ENCODE measurements at regions not wholly inside any gene's neighbourhood (a gene's known extent, or its start where the extent isn't known, plus 50 kb on each side); places are given as distances from the start of the nearest gene placed in this dataset.

DNA sequence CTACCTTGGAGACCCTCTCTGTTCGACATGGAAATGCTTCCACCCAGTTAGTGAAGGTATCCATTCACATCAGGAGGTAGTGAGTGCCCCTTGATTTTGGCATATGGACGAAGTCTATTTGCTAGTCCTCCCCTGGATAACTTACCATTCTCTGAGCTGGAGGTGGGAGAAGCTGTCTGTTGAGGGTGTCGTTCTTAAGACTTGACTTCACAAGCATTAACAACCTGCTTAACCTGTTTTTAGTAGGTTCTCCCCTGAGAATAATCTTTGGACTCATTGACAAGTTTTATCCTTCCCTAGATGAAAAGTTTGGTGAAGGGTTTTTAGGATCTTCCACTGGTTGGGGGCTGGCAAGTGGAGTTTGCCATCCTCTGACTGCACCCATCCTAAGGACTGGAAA lies 1053.8 kb upstream of the CNTN5 start:
- TF ChIP-seq, protein P1, sequence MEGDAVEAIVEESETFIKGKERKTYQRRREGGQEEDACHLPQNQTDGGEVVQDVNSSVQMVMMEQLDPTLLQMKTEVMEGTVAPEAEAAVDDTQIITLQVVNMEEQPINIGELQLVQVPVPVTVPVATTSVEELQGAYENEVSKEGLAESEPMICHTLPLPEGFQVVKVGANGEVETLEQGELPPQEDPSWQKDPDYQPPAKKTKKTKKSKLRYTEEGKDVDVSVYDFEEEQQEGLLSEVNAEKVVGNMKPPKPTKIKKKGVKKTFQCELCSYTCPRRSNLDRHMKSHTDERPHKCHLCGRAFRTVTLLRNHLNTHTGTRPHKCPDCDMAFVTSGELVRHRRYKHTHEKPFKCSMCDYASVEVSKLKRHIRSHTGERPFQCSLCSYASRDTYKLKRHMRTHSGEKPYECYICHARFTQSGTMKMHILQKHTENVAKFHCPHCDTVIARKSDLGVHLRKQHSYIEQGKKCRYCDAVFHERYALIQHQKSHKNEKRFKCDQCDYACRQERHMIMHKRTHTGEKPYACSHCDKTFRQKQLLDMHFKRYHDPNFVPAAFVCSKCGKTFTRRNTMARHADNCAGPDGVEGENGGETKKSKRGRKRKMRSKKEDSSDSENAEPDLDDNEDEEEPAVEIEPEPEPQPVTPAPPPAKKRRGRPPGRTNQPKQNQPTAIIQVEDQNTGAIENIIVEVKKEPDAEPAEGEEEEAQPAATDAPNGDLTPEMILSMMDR (conservative IDR thresholded peaks at IDR 0.05) = no peak
- no peak for TF ChIP-seq EZH2 (IDR thresholded peaks at IDR 0.05; ENCODE audit: low read depth)

Measured in PC-9 (cell line).